ENCODE measurements at regions not wholly inside any gene's neighbourhood (a gene's known extent, or its start where the extent isn't known, plus 50 kb on each side); places are given as distances from the start of the nearest gene placed in this dataset.
"Not testable (repeated sequence)": the region's sequence is repeated elsewhere in the genome, so short reads cannot be mapped to it uniquely, and the experiment has no call there.

- in situ Hi-C loops (cut with MboI; ENCODE audit: low pct_unique_long_range_greater_than_20kb, low sequenced_read_pairs, unreplicated experiment) = no loop called here
- no peak for TF ChIP-seq CTCF (IDR thresholded peaks at IDR 0.05; ENCODE audit: extremely low read depth, insufficient read depth, missing control alignments)
- no peak for DNase-seq (ENCODE audit: low spot score)
Observed at GRCh38 chr21:8997011-8997440, 1524.4 kb upstream of the TPTE start.

- in situ Hi-C loops (cut with MboI; ENCODE audit: low pct_unique_long_range_greater_than_20kb, low sequenced_read_pairs, unreplicated experiment) = not testable (repeated sequence)
Observed at GRCh38 chr21:8997443-8998390, 1523.7 kb upstream of the TPTE start.

GRCh38 chr21:8998480-8998879 lies 1522.9 kb upstream of the TPTE start:
- DNase-seq (ENCODE audit: low spot score); in situ Hi-C loops (cut with MboI; ENCODE audit: low pct_unique_long_range_greater_than_20kb, low sequenced_read_pairs, unreplicated experiment): not testable (repeated sequence)

More at GRCh38 chr21:8997443-8998390, 1523.7 kb upstream of the TPTE start:
- not testable (repeated sequence) for DNase-seq (ENCODE audit: low spot score)

GRCh38 chr21:8998946-8999681 lies 1522.3 kb upstream of the TPTE start:
- in situ Hi-C loops (cut with MboI; ENCODE audit: low pct_unique_long_range_greater_than_20kb, low sequenced_read_pairs, unreplicated experiment) = no loop called here
- no peak for DNase-seq (ENCODE audit: low spot score)
- no peak for TF ChIP-seq CTCF (IDR thresholded peaks at IDR 0.05; ENCODE audit: extremely low read depth, insufficient read depth, missing control alignments)

GRCh38 chr21:9000132-9000531 lies 1521.3 kb upstream of the TPTE start:
- in situ Hi-C loops (cut with MboI; ENCODE audit: low pct_unique_long_range_greater_than_20kb, low sequenced_read_pairs, unreplicated experiment) = not testable (repeated sequence)

GRCh38 chr21:9000671-9001070 lies 1520.7 kb upstream of the TPTE start:
- in situ Hi-C loops (cut with MboI; ENCODE audit: low pct_unique_long_range_greater_than_20kb, low sequenced_read_pairs, unreplicated experiment); DNase-seq (ENCODE audit: low spot score): not testable (repeated sequence)

More at GRCh38 chr21:9000132-9000531, 1521.3 kb upstream of the TPTE start:
- not testable (repeated sequence) for DNase-seq (ENCODE audit: low spot score)

GRCh38 chr21:9001890-9002663 lies 1519.3 kb upstream of the TPTE start:
- DNase-seq (ENCODE audit: low spot score); in situ Hi-C loops (cut with MboI; ENCODE audit: low pct_unique_long_range_greater_than_20kb, low sequenced_read_pairs, unreplicated experiment): not testable (repeated sequence)

GRCh38 chr21:9003909-9004814 lies 1517.2 kb upstream of the TPTE start:
- DNase-seq (ENCODE audit: low spot score); in situ Hi-C loops (cut with MboI; ENCODE audit: low pct_unique_long_range_greater_than_20kb, low sequenced_read_pairs, unreplicated experiment): not testable (repeated sequence)

- in situ Hi-C loops (cut with MboI; ENCODE audit: low pct_unique_long_range_greater_than_20kb, low sequenced_read_pairs, unreplicated experiment); DNase-seq (ENCODE audit: low spot score): not testable (repeated sequence)
Observed at GRCh38 chr21:9004815-9005518, 1516.4 kb upstream of the TPTE start.

GRCh38 chr21:9005671-9006070 lies 1515.7 kb upstream of the TPTE start:
- in situ Hi-C loops (cut with MboI; ENCODE audit: low pct_unique_long_range_greater_than_20kb, low sequenced_read_pairs, unreplicated experiment); DNase-seq (ENCODE audit: low spot score): not testable (repeated sequence)

GRCh38 chr21:9006111-9006510 lies 1515.3 kb upstream of the TPTE start:
- in situ Hi-C loops (cut with MboI; ENCODE audit: low pct_unique_long_range_greater_than_20kb, low sequenced_read_pairs, unreplicated experiment); DNase-seq (ENCODE audit: low spot score): not testable (repeated sequence)

- in situ Hi-C loops (cut with MboI; ENCODE audit: low pct_unique_long_range_greater_than_20kb, low sequenced_read_pairs, unreplicated experiment); DNase-seq (ENCODE audit: low spot score): not testable (repeated sequence)
Observed at GRCh38 chr21:9006553-9007323, 1514.6 kb upstream of the TPTE start.

All from GM13977 (cell line).